ENCODE measurements at regions not wholly inside any gene's neighbourhood (a gene's known extent, or its start where the extent isn't known, plus 50 kb on each side); places are given as distances from the start of the nearest gene placed in this dataset.
"Not testable (repeated sequence)": the region's sequence is repeated elsewhere in the genome, so short reads cannot be mapped to it uniquely, and the experiment has no call there.

DNA sequence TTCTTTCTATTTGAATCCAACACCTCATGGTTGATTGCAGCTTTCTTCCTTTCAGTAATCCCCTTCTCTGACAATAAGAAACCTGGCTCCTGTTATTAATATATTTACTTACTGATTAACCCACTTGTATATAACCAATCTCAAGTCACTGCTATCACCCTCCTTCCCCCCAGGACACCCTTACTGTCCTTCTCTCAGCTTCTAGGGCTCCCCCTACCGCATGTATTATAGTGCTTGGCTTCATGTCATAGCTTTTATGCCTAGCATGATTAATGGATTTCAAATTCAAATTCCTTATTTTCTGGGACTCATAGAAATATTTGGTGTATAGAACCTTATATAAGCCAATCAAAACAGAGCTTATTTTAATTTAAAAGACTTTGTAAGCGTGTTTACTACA lies 75.7 kb upstream of the BNIP2 start:
- no peak for ATAC-seq
- peaks cover 0 to 19% (median 0%) of the 10 kb centered on the region in 5 donors for H3K27me3 Mint-ChIP-seq
- H3K4me3 Mint-ChIP-seq, result no peak overlapping the region
- Histone ChIP-seq H3K4me3 (ENCODE audit: low read length) (no peak overlapping the region), H3K27me3 (ENCODE audit: control insufficient read depth in 2 of 2, insufficient read depth in 2 of 2, low read length in 2 of 2) (no peaks in the 10 kb centered on the region), H3K9me3 (ENCODE audit: control insufficient read depth in 2 of 3, low read length in 3 of 3) (no peaks in the 10 kb centered on the region), H3K27ac (ENCODE audit: low read depth, low read length) (no peak overlapping the region), H3K36me3 (ENCODE audit: control insufficient read depth in 2 of 3, insufficient read depth in 3 of 3, low read length in 3 of 3) (no peaks in the 10 kb centered on the region), H3K4me1 (ENCODE audit: control insufficient read depth in 2 of 2, insufficient read depth in 2 of 2, low read length in 2 of 2) (no peaks in the 10 kb centered on the region)
- no peak for DNase-seq
- intact Hi-C loops (cut with micrococcal nuclease), result loop anchor here in 1 of 2 donors (2.0 kb wide), 1 partner anchor 14 kb away; no protein-coding TSS in a partner anchor
- no peaks in the 10 kb centered on the region for H3K36me3 Mint-ChIP-seq
- peaks cover 0 to 11% (median 8%) of the 10 kb centered on the region in 7 donors for H3K4me1 Mint-ChIP-seq
- no peak overlapping the region for H3K27ac Mint-ChIP-seq
- ChIA-PET CTCF (interaction anchor here (0.8 to 2.4 kb wide), 2 partner anchors 11 to 27 kb away, joined by 3 to 7 read pairs; no protein-coding TSS in a partner anchor), POLR2A (interaction anchor here (0.8 to 1.5 kb wide), 3 partner anchors 14 to 38 kb away, joined by 3 to 10 read pairs (median 6); no protein-coding TSS in a partner anchor)
- H3K9me3 Mint-ChIP-seq, result peaks cover 0 to 3% (median 0%) of the 10 kb centered on the region in 11 donors

DNA sequence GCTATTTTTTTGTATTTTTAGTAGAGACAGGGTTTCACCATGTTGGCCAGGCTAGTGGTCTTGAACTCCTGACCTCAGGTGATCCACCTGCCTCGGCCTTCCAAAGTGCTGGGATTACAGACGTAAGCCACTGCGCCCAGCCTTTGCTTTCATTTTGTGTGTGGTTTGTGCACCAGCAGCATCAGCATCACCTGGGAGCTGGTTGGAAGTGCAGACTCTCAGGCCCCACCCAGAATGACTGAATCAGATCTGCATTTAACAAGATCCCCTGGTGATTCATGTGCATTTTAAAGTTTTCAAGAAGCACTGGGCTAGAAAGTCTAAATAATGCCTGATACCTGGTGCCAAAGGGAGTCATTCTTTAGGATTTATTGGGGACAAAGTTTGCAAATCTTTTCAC lies 73.4 kb upstream of the BNIP2 start:
- no peak overlapping the region for H3K27ac ChIP-seq (ENCODE audit: low read depth, low read length)
- ATAC-seq (no peak), DNase-seq (no peak)
- ChIA-PET POLR2A (no interaction called here), CTCF (interaction anchor here (1.2 to 2.0 kb wide), 2 partner anchors 10 to 40 kb away, joined by 4 to 7 read pairs; no protein-coding TSS in a partner anchor)
- Mint-ChIP-seq H3K27me3 (peaks cover 0 to 32% (median 0%) of the 10 kb centered on the region in 5 donors), H3K27ac (peak overlapping the region in 1 of 9 donors; percentile 37), H3K36me3 (no peaks in the 10 kb centered on the region), H3K9me3 (peaks cover 0 to 3% (median 0%) of the 10 kb centered on the region in 11 donors), H3K4me1 (peaks cover 0 to 11% (median 8%) of the 10 kb centered on the region in 7 donors), H3K4me3 (no peak overlapping the region)
- no peaks in the 10 kb centered on the region for H3K36me3 ChIP-seq (ENCODE audit: control insufficient read depth in 2 of 3, insufficient read depth in 3 of 3, low read length in 3 of 3)
- no peaks in the 10 kb centered on the region for H3K27me3 ChIP-seq (ENCODE audit: control insufficient read depth in 2 of 2, insufficient read depth in 2 of 2, low read length in 2 of 2)
- H3K9me3 ChIP-seq (ENCODE audit: control insufficient read depth in 2 of 3, low read length in 3 of 3), result no peaks in the 10 kb centered on the region
- no peak overlapping the region for H3K4me3 ChIP-seq (ENCODE audit: low read length)
- intact Hi-C loops (cut with micrococcal nuclease), result no loop called here
- no peaks in the 10 kb centered on the region for H3K4me1 ChIP-seq (ENCODE audit: control insufficient read depth in 2 of 2, insufficient read depth in 2 of 2, low read length in 2 of 2)

DNA sequence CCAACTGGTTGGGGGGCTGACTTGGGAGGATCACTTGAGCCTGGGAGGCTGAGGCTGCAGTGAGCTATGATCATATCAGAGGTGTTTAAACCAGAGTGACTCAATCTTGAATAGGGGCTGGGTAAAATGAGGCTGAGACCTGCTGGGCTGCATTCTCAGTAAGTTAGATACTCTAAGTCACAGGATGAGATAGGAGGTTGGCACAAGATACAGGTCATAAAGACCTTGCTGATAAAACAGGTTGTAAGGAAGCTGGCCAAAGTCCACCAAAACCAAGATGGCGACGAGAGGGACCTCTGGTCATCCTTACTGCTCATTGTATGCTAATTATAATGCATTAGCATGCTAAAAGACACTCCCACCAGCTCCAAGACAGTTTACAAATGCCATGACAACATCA lies 71.1 kb upstream of the BNIP2 start:
- CTCF ChIA-PET, result interaction anchor here (0.7 kb wide), 1 partner anchor 319 kb away, joined by 4 read pairs; no protein-coding TSS in a partner anchor
- H3K4me1 ChIP-seq (ENCODE audit: control insufficient read depth in 2 of 2, insufficient read depth in 2 of 2, low read length in 2 of 2); DNase-seq; H3K27ac ChIP-seq (ENCODE audit: low read depth, low read length); H3K27me3 ChIP-seq (ENCODE audit: control insufficient read depth in 2 of 2, insufficient read depth in 2 of 2, low read length in 2 of 2); intact Hi-C loops (cut with micrococcal nuclease); H3K36me3 Mint-ChIP-seq; H3K9me3 Mint-ChIP-seq; ATAC-seq; H3K36me3 ChIP-seq (ENCODE audit: control insufficient read depth in 2 of 3, insufficient read depth in 3 of 3, low read length in 3 of 3); H3K4me3 Mint-ChIP-seq; H3K9me3 ChIP-seq (ENCODE audit: control insufficient read depth in 2 of 3, low read length in 3 of 3); H3K4me3 ChIP-seq (ENCODE audit: low read length): not testable (repeated sequence)
- Mint-ChIP-seq H3K27me3 (peaks cover 0 to 35% (median 4%) of the 10 kb centered on the region in 5 donors), H3K4me1 (peaks cover 0 to 11% (median 8%) of the 10 kb centered on the region in 7 donors), H3K27ac (peak overlapping the region in 1 of 9 donors; percentile 12)
- POLR2A ChIA-PET, result interaction anchor here (0.7 kb wide), 1 partner anchor 36 kb away, joined by 3 read pairs; no protein-coding TSS in a partner anchor

GRCh38 chr15:59751552-59752413 lies 62.7 kb upstream of the BNIP2 start:
- H3K4me1 Mint-ChIP-seq, result peaks cover 4 to 18% (median 17%) of the 10 kb centered on the region in 7 donors
- Histone ChIP-seq H3K4me1 (ENCODE audit: control insufficient read depth in 2 of 2, insufficient read depth in 2 of 2, low read length in 2 of 2) (peaks cover 0 to 9% of the 10 kb centered on the region in 2 donors), H3K9me3 (ENCODE audit: control insufficient read depth in 2 of 3, low read length in 3 of 3) (no peaks in the 10 kb centered on the region), H3K27ac (ENCODE audit: low read depth, low read length) (no peak overlapping the region), H3K4me3 (ENCODE audit: low read length) (no peak overlapping the region), H3K36me3 (ENCODE audit: control insufficient read depth in 2 of 3, insufficient read depth in 3 of 3, low read length in 3 of 3) (no peaks in the 10 kb centered on the region), H3K27me3 (ENCODE audit: control insufficient read depth in 2 of 2, insufficient read depth in 2 of 2, low read length in 2 of 2) (no peaks in the 10 kb centered on the region)
- H3K27ac Mint-ChIP-seq, result peak overlapping the region in 6 of 9 donors; percentile 0 to 26 (median 6)
- ChIA-PET CTCF (interaction anchor here (0.6 to 7.3 kb wide), 21 partner anchors 10 to 574 kb away, joined by 3 to 68 read pairs (median 4); no protein-coding TSS in a partner anchor), POLR2A (interaction anchor here (0.7 to 1.9 kb wide), 8 partner anchors 10 to 428 kb away, joined by 3 to 9 read pairs (median 3); no protein-coding TSS in a partner anchor)
- DNase-seq (peak in 7 of 9 donors; percentile 47 to 77 (median 65)), ATAC-seq (peak; percentile 96)
- H3K27me3 Mint-ChIP-seq, result peaks cover 0 to 23% (median 4%) of the 10 kb centered on the region in 5 donors
- no peaks in the 10 kb centered on the region for H3K36me3 Mint-ChIP-seq
- intact Hi-C loops (cut with micrococcal nuclease), result loop anchor here (1.0 to 5.0 kb wide), 11 partner anchors 52 to 576 kb away; no protein-coding TSS in a partner anchor
- H3K9me3 Mint-ChIP-seq, result no peaks in the 10 kb centered on the region
- no peak overlapping the region for H3K4me3 Mint-ChIP-seq

GRCh38 chr15:59746777-59747176 lies 57.7 kb upstream of the BNIP2 start:
- peaks cover 0 to 4% (median 2%) of the 10 kb centered on the region in 7 donors for H3K4me1 Mint-ChIP-seq
- intact Hi-C loops (cut with micrococcal nuclease), result no loop called here
- ChIA-PET POLR2A (interaction anchor here (0.6 kb wide), 1 partner anchor 147 kb away, joined by 7 read pairs; no protein-coding TSS in a partner anchor), CTCF (no interaction called here)
- H3K4me3 Mint-ChIP-seq, result no peak overlapping the region
- H3K27me3 ChIP-seq (ENCODE audit: control insufficient read depth in 2 of 2, insufficient read depth in 2 of 2, low read length in 2 of 2), result peaks cover 0 to 2% of the 10 kb centered on the region in 2 donors
- peaks cover 1 to 9% (median 8%) of the 10 kb centered on the region in 5 donors for H3K36me3 Mint-ChIP-seq
- no peak overlapping the region for H3K27ac Mint-ChIP-seq
- H3K4me3 ChIP-seq (ENCODE audit: low read length), result no peak overlapping the region
- peaks cover 6 to 24% (median 14%) of the 10 kb centered on the region in 5 donors for H3K27me3 Mint-ChIP-seq
- H3K9me3 ChIP-seq (ENCODE audit: control insufficient read depth in 2 of 3, low read length in 3 of 3), result no peaks in the 10 kb centered on the region
- H3K4me1 ChIP-seq (ENCODE audit: control insufficient read depth in 2 of 2, insufficient read depth in 2 of 2, low read length in 2 of 2), result no peaks in the 10 kb centered on the region
- no peaks in the 10 kb centered on the region for H3K36me3 ChIP-seq (ENCODE audit: control insufficient read depth in 2 of 3, insufficient read depth in 3 of 3, low read length in 3 of 3)
- H3K27ac ChIP-seq (ENCODE audit: low read depth, low read length), result no peak overlapping the region
- DNase-seq, result no peak
- H3K9me3 Mint-ChIP-seq, result peaks cover 3 to 17% (median 8%) of the 10 kb centered on the region in 11 donors
- ATAC-seq, result no peak

GRCh38 chr15:59741274-59741906 lies 52.3 kb upstream of the BNIP2 start:
- Mint-ChIP-seq H3K27me3 (peaks cover 6 to 18% (median 9%) of the 10 kb centered on the region in 5 donors), H3K4me3 (no peak overlapping the region), H3K36me3 (peaks cover 1 to 9% (median 8%) of the 10 kb centered on the region in 5 donors), H3K27ac (no peak overlapping the region), H3K4me1 (no peaks in the 10 kb centered on the region), H3K9me3 (peaks cover 3 to 17% (median 8%) of the 10 kb centered on the region in 11 donors)
- Histone ChIP-seq H3K4me1 (ENCODE audit: control insufficient read depth in 2 of 2, insufficient read depth in 2 of 2, low read length in 2 of 2) (no peaks in the 10 kb centered on the region), H3K27me3 (ENCODE audit: control insufficient read depth in 2 of 2, insufficient read depth in 2 of 2, low read length in 2 of 2) (peaks cover 0 to 4% of the 10 kb centered on the region in 2 donors), H3K9me3 (ENCODE audit: control insufficient read depth in 2 of 3, low read length in 3 of 3) (no peaks in the 10 kb centered on the region), H3K36me3 (ENCODE audit: control insufficient read depth in 2 of 3, insufficient read depth in 3 of 3, low read length in 3 of 3) (no peaks in the 10 kb centered on the region), H3K27ac (ENCODE audit: low read depth, low read length) (no peak overlapping the region), H3K4me3 (ENCODE audit: low read length) (no peak overlapping the region)
- ChIA-PET POLR2A (no interaction called here), CTCF (interaction anchor here (0.5 to 1.7 kb wide), 7 partner anchors 11 to 585 kb away, joined by 3 to 9 read pairs (median 3); no protein-coding TSS in a partner anchor)
- DNase-seq (no peak), ATAC-seq (no peak)
- intact Hi-C loops (cut with micrococcal nuclease), result loop anchor here in 1 of 2 donors (1.0 kb wide), 1 partner anchor 585 kb away; no protein-coding TSS in a partner anchor
